GM12878 (cell line): ENCODE measurements at regions not wholly inside any gene's neighbourhood (a gene's known extent, or its start where the extent isn't known, plus 50 kb on each side); places are given as distances from the start of the nearest gene placed in this dataset.

Source experiments
- BHLHE40 ChIP-seq, 2 experiments: fragments of 450-650 bp in 1 of 2; IDR thresholded peaks; 2 replicates each; pipeline ENCODE4 v1.6.1; 2011 to 2017; ENCODE audit warnings: low read depth in 2 of 2, borderline replicate concordance in 1 of 2, improper control_type of control experiment in 1 of 2, low read length in 1 of 2, mild to moderate bottlenecking in 1 of 2
- CEBPB ChIP-seq, 2 experiments: fragments of 150-350 bp in 1 of 2; IDR thresholded peaks; 2 replicates each; pipeline ENCODE4 v1.6.1; 2012 to 2014; ENCODE audit warnings: low read depth in 2 of 2, low read length in 2 of 2, borderline replicate concordance in 1 of 2, inconsistent platforms in 1 of 2
- CTCF ChIP-seq, 3 experiments: IDR thresholded peaks in 2 of 3; conservative IDR thresholded peaks in 1 of 3; 2 replicates each; pipeline ENCODE4 v1.5.1; 2011; ENCODE audit warnings: low read depth in 3 of 3, low read length in 3 of 3, mild to moderate bottlenecking in 3 of 3, control low read depth in 2 of 3, moderate library complexity in 2 of 3, inconsistent platforms in 1 of 3, mixed read lengths in 1 of 3; ENCODE audit not compliant: control insufficient read depth in 2 of 3, insufficient read depth in 1 of 3; ENCODE audit errors: extremely low read depth in 1 of 3
- FOS ChIP-seq: IDR thresholded peaks from 3 replicates; pipeline ENCODE4 v1.6.1; 2011; ENCODE audit warnings: borderline replicate concordance; ENCODE audit not compliant: insufficient read length; ENCODE audit errors: extremely low read depth
- JUNB ChIP-seq: IDR thresholded peaks from 2 replicates; pipeline ENCODE4 v1.6.1; 2016; ENCODE audit warnings: antibody characterized with exemption, mild to moderate bottlenecking
- MXI1 ChIP-seq: fragments of 150-350 bp; IDR thresholded peaks from 2 replicates; pipeline ENCODE4 v1.6.1; 2011; ENCODE audit warnings: low read depth, mild to moderate bottlenecking, inconsistent platforms, low read length, improper control_type of control experiment
- NBN ChIP-seq: fragments of 450-650 bp; IDR thresholded peaks from 2 replicates; pipeline ENCODE4 v1.6.1; 2016
- NFYB ChIP-seq: IDR thresholded peaks from 2 replicates; pipeline ENCODE4 v1.6.1; 2011; ENCODE audit warnings: low read depth, mild to moderate bottlenecking, low read length, improper control_type of control experiment, moderate library complexity; ENCODE audit not compliant: insufficient read depth
- PKNOX1 ChIP-seq: fragments of 450-650 bp; IDR thresholded peaks from 2 replicates; pipeline ENCODE4 v1.6.1; 2016; ENCODE audit warnings: mild to moderate bottlenecking
- POLR2A ChIP-seq: IDR thresholded peaks from 2 replicates; pipeline ENCODE4 v1.6.1; 2011; ENCODE audit warnings: low read depth, mild to moderate bottlenecking, low read length
- SIX5 ChIP-seq: IDR thresholded peaks from 2 replicates; pipeline ENCODE4 v1.6.1; 2011; ENCODE audit warnings: mild to moderate bottlenecking, low read depth, low read length, moderate library complexity; ENCODE audit not compliant: severe bottlenecking
- YY1 ChIP-seq: IDR thresholded peaks from 2 replicates; pipeline ENCODE4 v1.6.1; 2011; ENCODE audit warnings: low read depth, mild to moderate bottlenecking, low read length

- TF ChIP-seq NFYB (no peak), POLR2A (no peak), FOS (no peak), CTCF (IDR thresholded peaks at IDR 0.05 in 2 of 3, conservative IDR thresholded peaks at IDR 0.05 in 1 of 3; ENCODE audit: control insufficient read depth in 2 of 3, extremely low read depth in 1 of 3, insufficient read depth in 1 of 3, low read depth in 3 of 3, low read length in 3 of 3) (no peak), BHLHE40 (IDR thresholded peaks at IDR 0.05; ENCODE audit: borderline replicate concordance in 1 of 2, low read depth in 2 of 2, low read length in 1 of 2) (no peak), MXI1 (no peak), NBN (no peak), CEBPB (IDR thresholded peaks at IDR 0.05; ENCODE audit: borderline replicate concordance in 1 of 2, low read depth in 2 of 2, low read length in 2 of 2) (no peak), JUNB (no peak), PKNOX1 (no peak), YY1 (no peak), SIX5 (no peak)
These were observed 260.6 kb downstream of the TFAP2A start for GRCh38 chr6:10154251-10154650.
